K562 (cell line): ENCODE measurements at regions not wholly inside any gene's neighbourhood (a gene's known extent, or its start where the extent isn't known, plus 50 kb on each side); places are given as distances from the start of the nearest gene placed in this dataset.

Experiments used
- ATAC-seq: fragments of 200-7000 bp; cut with Tn5 transposase; 3 replicates; pipeline ENCODE4 v1.9.1; 2020; ENCODE audit warnings: moderate library complexity
- BruUV-seq: library from RNA; stranded (reverse); fragments of 400-500 nt; replicated peaks from 2 replicates; lab custom pipeline; 2021; lab: Mats Ljungman, UMichigan
- CTCF ChIA-PET: fragments of 300-600 bp; formaldehyde crosslinking; extraction: SDS; loops from one replicate; lab custom pipeline; 2021; ENCODE audit warnings: low intra/inter-chr PET ratio; lab: Yijun Ruan, JAX
- POLR2A ChIA-PET: fragments of 300-600, 350-650 bp; sonication (Branson Sonifier 250); formaldehyde crosslinking; extraction: SDS; loops from one replicate; lab custom pipeline; 2021; ENCODE audit warnings: antibody characterized with exemption, inconsistent platforms; lab: Yijun Ruan, JAX
- DNase-seq, 4 experiments: peaks; one replicate each; pipeline versions ENCODE4 v3.0.0 to v3.0.0-alpha.2; 2011 to 2018; ENCODE audit warnings: low spot score in 3 of 4, mixed read lengths in 3 of 4; ENCODE audit errors: extremely low read depth in 1 of 4
- FAIRE-seq: peaks from 2 replicates; lab custom pipeline; 2011; peaks lifted over from hg19 to GRCh38; lab: Jason Lieb, UNC
- H2AFZ ChIP-seq: 2 replicates; pipeline ENCODE4 v1.6.0; 2011; ENCODE audit warnings: low read depth, low read length, control low read depth, inconsistent platforms
- H3K27ac ChIP-seq: fragments of 200-600 bp; 3 replicates; pipeline ENCODE4 v1.8.0; 2011; ENCODE audit warnings: low read depth, mild to moderate bottlenecking, control low read depth, inconsistent platforms, low read length, moderate library complexity, mixed read lengths; ENCODE audit errors: extremely low read depth
- H3K27me3 ChIP-seq, 2 experiments: fragments of 300-600 bp in 1 of 2; 2 replicates in 1 of 2; 3 replicates in 1 of 2; pipeline versions ENCODE4 v1.6.0 to v1.8.0; 2011; ENCODE audit warnings: inconsistent platforms in 2 of 2, low read length in 2 of 2, mild to moderate bottlenecking in 1 of 2, mixed read lengths in 1 of 2, moderate library complexity in 1 of 2; ENCODE audit not compliant: control insufficient read depth in 2 of 2, insufficient read depth in 2 of 2
- H3K36me3 ChIP-seq: fragments of 300-600 bp; 3 replicates; pipeline ENCODE4 v1.8.0; 2011; ENCODE audit warnings: mild to moderate bottlenecking, low read length, inconsistent platforms; ENCODE audit not compliant: control insufficient read depth, insufficient read depth
- H3K4me1 ChIP-seq, 2 experiments: fragments of 200-600 bp in 1 of 2; replicated peaks in 1 of 2; 2 replicates in 1 of 2; 3 replicates in 1 of 2; pipeline versions ENCODE4 v1.5.1 to v1.8.0; 2011; ENCODE audit warnings: inconsistent platforms in 2 of 2, low read length in 2 of 2, mild to moderate bottlenecking in 1 of 2, mixed read lengths in 1 of 2, moderate library complexity in 1 of 2; ENCODE audit not compliant: control insufficient read depth in 2 of 2, insufficient read depth in 2 of 2
- H3K4me2 ChIP-seq: 2 replicates; pipeline ENCODE4 v1.6.1; 2011; ENCODE audit warnings: low read length, control low read depth, inconsistent platforms, mixed read lengths; ENCODE audit not compliant: insufficient read depth
- H3K4me3 ChIP-seq: fragments of 200-600 bp; sonication (generic), shearing (Covaris generic); 2 replicates; pipeline ENCODE4 v1.5.1; 2016; ENCODE audit warnings: control low read depth, inconsistent platforms
- H3K79me2 ChIP-seq: fragments of 200-600 bp; 3 replicates; pipeline ENCODE4 v1.8.0; 2011; ENCODE audit warnings: low read length, inconsistent platforms; ENCODE audit not compliant: control insufficient read depth, insufficient read depth
- H3K9ac ChIP-seq, 2 experiments: 2 replicates each; pipeline versions ENCODE4 v1.6.0 to v1.6.1; 2011; ENCODE audit warnings: low read depth in 2 of 2, low read length in 2 of 2, control low read depth in 1 of 2, inconsistent platforms in 1 of 2, mild to moderate bottlenecking in 1 of 2, mixed read lengths in 1 of 2; ENCODE audit not compliant: insufficient read depth in 1 of 2
- H3K9me1 ChIP-seq: one replicate; pipeline ENCODE4 v1.6.0; 2011; ENCODE audit warnings: inconsistent platforms, mild to moderate bottlenecking, low read length, moderate library complexity; ENCODE audit not compliant: control insufficient read depth, insufficient read depth
- H3K9me3 ChIP-seq: replicated peaks from 2 replicates; pipeline ENCODE4 v1.5.1; 2011; ENCODE audit warnings: low read depth, low read length, inconsistent platforms; ENCODE audit not compliant: control insufficient read depth, insufficient read depth
- H4K20me1 ChIP-seq: replicated peaks from 2 replicates; pipeline ENCODE4 v1.6.1; 2011; ENCODE audit warnings: low read length, inconsistent platforms, mixed read lengths; ENCODE audit not compliant: control insufficient read depth, insufficient read depth
- ARID3A ChIP-seq: IDR thresholded peaks from 2 replicates; pipeline ENCODE4 v1.6.1; 2012; ENCODE audit warnings: low read depth, low read length, improper control_type of control experiment, borderline replicate concordance
- BRCA1 ChIP-seq, 2 experiments: fragments of 450-650 bp in 1 of 2; sonication (generic) in 1 of 2; formaldehyde crosslinking in 1 of 2; IDR thresholded peaks; 2 replicates each; pipeline versions ENCODE4 v1.5.0 to v1.6.1; 2017 to 2020; ENCODE audit warnings: mild to moderate bottlenecking in 1 of 2, missing genetic modification reagents in 1 of 2
- BRD4 ChIP-seq: fragments of 200-600 bp; sonication (generic); IDR thresholded peaks from 2 replicates; pipeline ENCODE4 v1.6.1; 2017; ENCODE audit warnings: inconsistent platforms
- CC2D1A ChIP-seq: fragments of 450-650 bp; IDR thresholded peaks from 2 replicates; pipeline ENCODE4 v1.6.1; 2017; ENCODE audit warnings: mild to moderate bottlenecking
- CEBPB ChIP-seq: fragments of 450-650 bp; IDR thresholded peaks from 2 replicates; pipeline ENCODE4 v1.6.1; 2016; ENCODE audit warnings: missing genetic modification characterization, missing compliant biosample characterization
- EGR1 ChIP-seq: fragments of 450-650 bp; conservative IDR thresholded peaks from 2 replicates; pipeline ENCODE4 v1.6.1; 2017; ENCODE audit warnings: mild to moderate bottlenecking
- ETV5 ChIP-seq: sonication (generic); formaldehyde crosslinking; IDR thresholded peaks from 2 replicates; pipeline ENCODE4 v1.4.0; 2020; ENCODE audit warnings: low read depth, mild to moderate bottlenecking, missing genetic modification reagents
- HSF4 ChIP-seq: fragments of 250-450 bp; sonication (Bioruptor Pico); IDR thresholded peaks from 2 replicates; pipeline ENCODE4 v2.1.2; 2022; ENCODE audit warnings: mild to moderate bottlenecking, moderate library complexity, borderline replicate concordance
- LCOR ChIP-seq: sonication (generic); formaldehyde crosslinking; IDR thresholded peaks from 2 replicates; pipeline ENCODE4 v1.8.0; 2022; ENCODE audit warnings: mild to moderate bottlenecking, missing genetic modification reagents
- MEF2D ChIP-seq: conservative IDR thresholded peaks from 2 replicates; pipeline ENCODE4 v1.6.1; 2016; ENCODE audit warnings: low read depth, missing genetic modification characterization, missing compliant biosample characterization
- POLR3A ChIP-seq: IDR thresholded peaks from 2 replicates; pipeline ENCODE4 v1.6.1; 2011; ENCODE audit warnings: borderline replicate concordance, mild to moderate bottlenecking, moderate library complexity; ENCODE audit not compliant: insufficient read length, insufficient read depth; ENCODE audit errors: extremely low read depth
- SRSF3 ChIP-seq: fragments of 200-400 bp; formaldehyde crosslinking; IDR thresholded peaks from 2 replicates; pipeline ENCODE4 v1.6.1; 2016; ENCODE audit warnings: mild to moderate bottlenecking, low read length, moderate library complexity; ENCODE audit not compliant: insufficient read depth
- TRIM28 ChIP-seq: fragments of 450-650 bp; IDR thresholded peaks from 2 replicates; pipeline ENCODE4 v1.6.1; 2017
- ZKSCAN8 ChIP-seq: fragments of 200-800 bp; sonication (Bioruptor generic); IDR thresholded peaks from 2 replicates; pipeline ENCODE4 v1.6.1; 2016; ENCODE audit warnings: missing genetic modification characterization, missing compliant biosample characterization
- ZNF133 ChIP-seq: fragments of 250-450 bp; sonication (Bioruptor Pico); IDR thresholded peaks from 2 replicates; pipeline ENCODE4 v1.4.0; 2020; ENCODE audit warnings: mild to moderate bottlenecking
- ZNF239 ChIP-seq: fragments of 250-450 bp; sonication (Bioruptor Pico); IDR thresholded peaks from 2 replicates; pipeline ENCODE4 v1.4.0; 2020; ENCODE audit warnings: mild to moderate bottlenecking
- ZNF655 ChIP-seq: fragments of 250-450 bp; sonication (Bioruptor Pico); IDR thresholded peaks from 2 replicates; pipeline ENCODE4 v1.5.0; 2021
- ZNF79 ChIP-seq: fragments of 250-450 bp; sonication (Bioruptor Pico); IDR thresholded peaks from 2 replicates; pipeline ENCODE4 v1.4.0; 2020; ENCODE audit warnings: low read depth, mild to moderate bottlenecking, moderate library complexity
- WGBS: fragments of 100-300 bp; shearing (Covaris generic); methylation state at CpG from one replicate; pipeline ENCODE4 v1.1.6; 2016; ENCODE audit warnings: low coverage, mixed read lengths; ENCODE audit not compliant: insufficient coverage; ENCODE audit errors: missing lambda C conversion rate; 5-methylcytosine and 5-hydroxymethylcytosine counted together
- in situ Hi-C: fragments of 300-500 bp; cut with MboI; formaldehyde crosslinking; loops from 4 replicates; pipeline ENCODE4 v1.15.0; 2018; ENCODE audit warnings: inconsistent platforms, mixed read lengths
- intact Hi-C: fragments of 100-400 bp; cut with micrococcal nuclease; formaldehyde crosslinking; loops from 2 replicates; pipeline ENCODE4 v1.14.2; 2022

GRCh38 chr6:33962246-33963027 lies 158.6 kb upstream of the MLN start:
- Histone ChIP-seq H3K4me2 (no peak overlapping the region), H3K27ac (no peak overlapping the region), H3K4me3 (no peak overlapping the region), H3K27me3 (peaks cover 12 to 77% of the 10 kb centered on the region in 2 experiments; a peak in 4 of 5 replicates), H3K36me3 (no peaks in the 10 kb centered on the region)
- in situ Hi-C loops: no loop called here
- ATAC-seq: no peak
- no peak for TF ChIP-seq ARID3A
- TF ChIP-seq BRD4: no peak
- no peak for TF ChIP-seq SRSF3
- TF ChIP-seq CEBPB (tag): no peak
- TF ChIP-seq TRIM28: no peak
- TF ChIP-seq ETV5 (CRISPR knock-in tag): no peak
- no peak for TF ChIP-seq ZNF239 (CRISPR knock-in tag)
- TF ChIP-seq POLR3A: no peak
- no peak for TF ChIP-seq HSF4 (CRISPR knock-in tag)
- no peak for TF ChIP-seq LCOR (CRISPR knock-in tag)
- TF ChIP-seq EGR1: no peak
- no peak for TF ChIP-seq ZNF655 (CRISPR knock-in tag)
- TF ChIP-seq ZNF79 (CRISPR knock-in tag): no peak
- no peak for TF ChIP-seq CC2D1A
- TF ChIP-seq BRCA1 (IDR thresholded peaks at IDR 0.05): no peak
- TF ChIP-seq BRCA1 (CRISPR knock-in tag; IDR thresholded peaks at IDR 0.05): no peak
- no peak for TF ChIP-seq MEF2D (tag)
- no peak for TF ChIP-seq ZKSCAN8 (CRISPR knock-in tag)
- TF ChIP-seq ZNF133: no peak
- TF ChIP-seq, all 486 proteins: peak for 0
- CTCF ChIA-PET: interaction anchor here (0.7 kb wide), 1 partner anchor 92 kb away, joined by 3 read pairs; no protein-coding TSS in a partner anchor
- H2AFZ ChIP-seq: no peak overlapping the region
- BruUV-seq: no TSS peak
- H3K9ac ChIP-seq: no peak overlapping the region
- peaks cover 27% of the 10 kb centered on the region for H4K20me1 ChIP-seq
- POLR2A ChIA-PET: interaction anchor here (0.6 to 1.2 kb wide), 6 partner anchors 10 to 713 kb away, joined by 3 to 6 read pairs (median 4); no protein-coding TSS in a partner anchor
- intact Hi-C loops: no loop called here
- no peak for DNase-seq
- no peaks in the 10 kb centered on the region for H3K79me2 ChIP-seq
- FAIRE-seq: no peak
- no peaks in the 10 kb centered on the region for H3K9me1 ChIP-seq
- 3% methylated on average over 16 of the region's 16 CpGs for WGBS
- H3K4me1 ChIP-seq: peaks cover 0 to 6% of the 10 kb centered on the region in 2 experiments; a peak in 1 of 5 replicates
- no peaks in the 10 kb centered on the region for H3K9me3 ChIP-seq
